ENCODE measurements at regions not wholly inside any gene's neighbourhood (a gene's known extent, or its start where the extent isn't known, plus 50 kb on each side); places are given as distances from the start of the nearest gene placed in this dataset.

DNA sequence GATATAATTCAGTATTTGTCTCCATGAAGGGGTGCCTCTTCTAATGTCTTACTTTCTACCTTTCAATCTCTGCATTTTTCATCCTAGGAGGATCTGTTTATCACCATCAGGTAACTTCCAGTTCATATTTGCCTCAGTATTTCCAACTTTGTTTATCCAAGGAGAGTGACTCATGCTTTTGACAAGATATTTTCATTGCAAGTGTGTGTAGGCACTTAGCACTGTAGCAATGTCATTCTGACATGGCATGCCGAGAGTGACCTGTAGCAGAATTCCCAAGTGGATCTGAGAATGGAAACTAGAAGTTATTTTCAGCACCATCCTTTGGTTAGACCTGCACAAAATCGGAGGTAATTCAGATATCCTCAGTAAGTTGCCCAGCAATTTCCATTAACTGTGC is 129.9 kb downstream of the INHBA start:
- Histone ChIP-seq H3K9me3 (no peaks in the 10 kb centered on the region), H3K4me2 (0 out of 3 replicates have a peak overlapping the region, but pooled peaks have one; percentile 4), H3K4me1 (0 out of 3 replicates have a peak, but pooled peaks cover 3% of the 10 kb centered on the region), H3K4me3 (no peak overlapping the region), H3K27ac (no peak overlapping the region)
- TF ChIP-seq ZSCAN20 (CRISPR knock-in tag; IDR thresholded peaks at IDR 0.05) (no peak), NFE2L2 (conservative IDR thresholded peaks at IDR 0.05; ENCODE audit: low read length) (no peak), KDM1A (IDR thresholded peaks at IDR 0.05; ENCODE audit: low read depth) (no peak), FOSL2 (IDR thresholded peaks at IDR 0.05) (no peak), FOSL2 (CRISPR knock-in tag; IDR thresholded peaks at IDR 0.05) (peak; percentile 50), JUNB (IDR thresholded peaks at IDR 0.05) (no peak), HDAC2 (IDR thresholded peaks at IDR 0.05) (no peak)
- ChIA-PET CTCF (interaction anchor here (1.9 kb wide), 1 partner anchor 132 kb away, joined by 4 read pairs; no protein-coding TSS in a partner anchor), POLR2A (no interaction called here)
- WGBS (ENCODE audit: missing lambda C conversion rate): 3% methylated on average over 2 of the region's 2 CpGs
- FAIRE-seq: no peak
- ATAC-seq: peak in 1 of 2 experiments; percentile 42; a peak in 2 of 6 replicates
- DNase-seq (ENCODE audit: low read depth in 1 of 2, low spot score in 1 of 2): peak in 1 of 2 experiments; percentile 51

GRCh38 chr7:41571573-41571972 is 131.3 kb downstream of the INHBA start:
- H3K27ac ChIP-seq: no peak overlapping the region
- POLR2A ChIA-PET: no interaction called here
- ATAC-seq (no peak), DNase-seq (ENCODE audit: low read depth in 1 of 2, low spot score in 1 of 2) (no peak), FAIRE-seq (no peak)
- CTCF ChIA-PET: interaction anchor here (1.9 kb wide), 1 partner anchor 134 kb away, joined by 4 read pairs; no protein-coding TSS in a partner anchor
- no peaks in the 10 kb centered on the region for H3K9me3 ChIP-seq
- H3K4me1 ChIP-seq: 0 out of 3 replicates have a peak, but pooled peaks cover 3% of the 10 kb centered on the region
- no peak for TF ChIP-seq ZNF302 (CRISPR knock-in tag; IDR thresholded peaks at IDR 0.05)
- no peak for TF ChIP-seq HMGXB4 (CRISPR knock-in tag; IDR thresholded peaks at IDR 0.05; ENCODE audit: borderline replicate concordance)
- TF ChIP-seq REST (IDR thresholded peaks at IDR 0.05): no peak
- no peak for TF ChIP-seq ZFP36 (IDR thresholded peaks at IDR 0.05; ENCODE audit: borderline replicate concordance, partially characterized antibody)
- TF ChIP-seq EHF (CRISPR knock-in tag; IDR thresholded peaks at IDR 0.05): no peak
- TF ChIP-seq RFX5 (IDR thresholded peaks at IDR 0.05): no peak
- TF ChIP-seq EP300 (IDR thresholded peaks at IDR 0.05): no peak
- no peak for TF ChIP-seq MAZ (IDR thresholded peaks at IDR 0.05; ENCODE audit: borderline replicate concordance, low read depth, low read length)
- TF ChIP-seq JUNB (IDR thresholded peaks at IDR 0.05): no peak
- no peak for TF ChIP-seq POLR2AphosphoS2 (conservative IDR thresholded peaks at IDR 0.05; ENCODE audit: low read length)
- TF ChIP-seq SMC3 (IDR thresholded peaks at IDR 0.05): no peak
- TF ChIP-seq, protein P1, sequence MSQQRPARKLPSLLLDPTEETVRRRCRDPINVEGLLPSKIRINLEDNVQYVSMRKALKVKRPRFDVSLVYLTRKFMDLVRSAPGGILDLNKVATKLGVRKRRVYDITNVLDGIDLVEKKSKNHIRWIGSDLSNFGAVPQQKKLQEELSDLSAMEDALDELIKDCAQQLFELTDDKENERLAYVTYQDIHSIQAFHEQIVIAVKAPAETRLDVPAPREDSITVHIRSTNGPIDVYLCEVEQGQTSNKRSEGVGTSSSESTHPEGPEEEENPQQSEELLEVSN (IDR thresholded peaks at IDR 0.05; ENCODE audit: borderline replicate concordance, low read depth): no peak
- no peak for TF ChIP-seq POLR2A (IDR thresholded peaks at IDR 0.05; ENCODE audit: low read length)
- TF ChIP-seq HOXA7 (CRISPR knock-in tag; IDR thresholded peaks at IDR 0.05): no peak
- no peak for TF ChIP-seq SREBF2 (IDR thresholded peaks at IDR 0.05)
- TF ChIP-seq, protein P2, sequence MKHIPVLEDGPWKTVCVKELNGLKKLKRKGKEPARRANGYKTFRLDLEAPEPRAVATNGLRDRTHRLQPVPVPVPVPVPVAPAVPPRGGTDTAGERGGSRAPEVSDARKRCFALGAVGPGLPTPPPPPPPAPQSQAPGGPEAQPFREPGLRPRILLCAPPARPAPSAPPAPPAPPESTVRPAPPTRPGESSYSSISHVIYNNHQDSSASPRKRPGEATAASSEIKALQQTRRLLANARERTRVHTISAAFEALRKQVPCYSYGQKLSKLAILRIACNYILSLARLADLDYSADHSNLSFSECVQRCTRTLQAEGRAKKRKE (CRISPR knock-in tag; IDR thresholded peaks at IDR 0.05; ENCODE audit: low read depth): no peak
- H3K4me2 ChIP-seq: no peak overlapping the region; the same call in 2 of the 3 replicates
- H3K4me3 ChIP-seq: no peak overlapping the region
- 50% methylated on average over 5 of the region's 5 CpGs for WGBS (ENCODE audit: missing lambda C conversion rate)

Measured in A549 (cell line).